GM18858 (cell line): ENCODE measurements at regions not wholly inside any gene's neighbourhood (a gene's known extent, or its start where the extent isn't known, plus 50 kb on each side); places are given as distances from the start of the nearest gene placed in this dataset.
"Not testable (repeated sequence)": the region's sequence is repeated elsewhere in the genome, so short reads cannot be mapped to it uniquely, and the experiment has no call there.

Experiments used
- ATAC-seq: cut with Tn5 transposase; IDR thresholded peaks from one replicate; pipeline ENCODE4 v1.9.1; 2021; ENCODE audit not compliant: unreplicated experiment

GRCh38 chr5:90071656-90072055 is 337.9 kb downstream of the CETN3 start:
- no peak for ATAC-seq

- ATAC-seq, result no peak
These were observed 338.5 kb downstream of the CETN3 start for GRCh38 chr5:90071066-90071465.

DNA sequence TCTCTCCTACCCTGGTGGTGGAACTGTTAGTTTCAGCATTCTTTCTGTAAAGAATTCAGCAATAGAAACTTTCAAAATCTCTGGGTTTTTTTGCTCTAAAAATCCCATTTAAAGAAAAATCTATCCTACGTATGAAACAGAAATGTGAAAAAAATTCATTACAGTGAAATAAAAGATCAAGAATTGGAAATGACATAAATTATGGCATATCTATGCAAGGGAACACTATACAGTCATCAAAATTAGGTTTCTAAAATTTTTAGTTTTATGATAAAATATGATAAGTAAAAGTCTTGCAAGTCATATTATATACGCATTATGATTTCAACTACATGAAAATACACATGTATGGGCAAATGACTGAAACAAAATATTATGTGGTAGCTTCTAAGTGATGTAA is 342.6 kb downstream of the CETN3 start:
- ATAC-seq, result no peak

GRCh38 chr5:90056911-90057705 is 352.4 kb downstream of the CETN3 start:
- no peak for ATAC-seq

GRCh38 chr5:90055831-90056328 is 353.7 kb downstream of the CETN3 start:
- no peak for ATAC-seq

DNA sequence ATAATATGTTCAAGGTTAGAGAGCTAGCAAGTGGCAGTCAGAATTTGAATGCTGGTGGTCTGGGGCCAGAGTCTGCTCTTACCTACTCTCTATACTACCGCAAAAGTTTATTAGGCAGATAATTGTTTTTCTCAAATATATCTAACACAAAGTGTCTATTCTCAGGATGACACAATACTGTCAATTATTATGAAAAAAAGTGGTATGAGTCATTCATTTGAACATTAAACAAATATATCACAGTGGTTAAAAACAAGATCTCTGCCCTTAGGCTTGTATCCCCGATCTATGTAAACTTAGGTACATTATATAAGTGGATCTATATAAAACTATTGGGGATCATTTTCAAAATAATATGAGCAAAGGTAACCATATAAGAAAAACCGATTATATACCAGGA is 354.9 kb downstream of the CETN3 start:
- no peak for ATAC-seq

GRCh38 chr5:90051756-90052155 is 357.8 kb downstream of the CETN3 start:
- ATAC-seq, result no peak

GRCh38 chr5:90050103-90050502 is 359.5 kb downstream of the CETN3 start:
- ATAC-seq, result no peak

DNA sequence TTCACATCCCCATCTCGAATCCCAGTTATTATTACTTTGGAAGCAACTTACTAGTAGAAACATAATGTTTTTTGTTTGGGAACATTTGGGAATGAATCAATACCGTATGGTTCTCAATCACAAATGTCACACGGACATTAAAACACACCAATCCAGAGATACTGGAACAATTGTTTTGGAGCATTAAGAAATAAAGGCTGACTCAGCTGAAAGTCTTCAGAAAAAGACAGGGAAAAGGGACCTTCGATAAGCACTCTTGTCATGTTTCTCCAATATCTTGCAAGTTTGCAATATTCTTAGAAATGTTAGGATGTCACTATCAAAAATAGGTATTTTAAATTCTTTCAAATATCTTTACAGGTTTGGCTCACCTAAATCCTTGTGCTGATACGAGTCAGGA is 362.4 kb downstream of the CETN3 start:
- ATAC-seq, result no peak

GRCh38 chr5:90040082-90040481 is 369.5 kb downstream of the CETN3 start:
- not testable (repeated sequence) for ATAC-seq

GRCh38 chr5:90037646-90038045 is 371.9 kb downstream of the CETN3 start:
- ATAC-seq, result no peak

- peak; percentile 34 for ATAC-seq
These were observed 386.9 kb downstream of the CETN3 start for GRCh38 chr5:90022711-90023053.

- ATAC-seq, result no peak
These were observed 387.4 kb downstream of the CETN3 start for GRCh38 chr5:90022002-90022710.

- ATAC-seq, result peak; percentile 94
These were observed 388.7 kb downstream of the CETN3 start for GRCh38 chr5:90020575-90021538.

DNA sequence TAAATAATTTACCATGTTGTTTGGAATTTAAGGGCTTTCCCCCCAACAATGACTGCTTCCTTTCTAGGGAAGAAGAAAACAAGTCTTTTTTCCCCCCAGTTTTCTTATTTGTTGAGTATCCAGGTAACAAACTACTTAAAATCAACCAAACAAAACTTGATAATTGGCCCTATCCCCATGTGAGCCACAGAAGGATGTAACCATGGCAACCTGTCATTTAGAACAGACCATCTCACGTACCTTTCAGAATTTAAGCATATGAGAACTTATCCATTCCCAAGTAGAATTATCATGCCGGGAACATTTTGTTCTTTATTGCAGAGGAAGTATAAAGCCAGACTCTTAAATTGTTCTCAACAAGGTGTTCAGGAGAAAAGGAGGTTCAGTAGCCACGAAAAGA is 392.3 kb downstream of the CETN3 start:
- no peak for ATAC-seq

GRCh38 chr5:90015584-90016018 is 394.0 kb downstream of the CETN3 start:
- peak; percentile 94 for ATAC-seq

GRCh38 chr5:90014420-90014819 is 395.1 kb downstream of the CETN3 start:
- peak; percentile 71 for ATAC-seq

- no peak for ATAC-seq
These were observed 409.2 kb downstream of the CETN3 start for GRCh38 chr5:90000351-90000750.

DNA sequence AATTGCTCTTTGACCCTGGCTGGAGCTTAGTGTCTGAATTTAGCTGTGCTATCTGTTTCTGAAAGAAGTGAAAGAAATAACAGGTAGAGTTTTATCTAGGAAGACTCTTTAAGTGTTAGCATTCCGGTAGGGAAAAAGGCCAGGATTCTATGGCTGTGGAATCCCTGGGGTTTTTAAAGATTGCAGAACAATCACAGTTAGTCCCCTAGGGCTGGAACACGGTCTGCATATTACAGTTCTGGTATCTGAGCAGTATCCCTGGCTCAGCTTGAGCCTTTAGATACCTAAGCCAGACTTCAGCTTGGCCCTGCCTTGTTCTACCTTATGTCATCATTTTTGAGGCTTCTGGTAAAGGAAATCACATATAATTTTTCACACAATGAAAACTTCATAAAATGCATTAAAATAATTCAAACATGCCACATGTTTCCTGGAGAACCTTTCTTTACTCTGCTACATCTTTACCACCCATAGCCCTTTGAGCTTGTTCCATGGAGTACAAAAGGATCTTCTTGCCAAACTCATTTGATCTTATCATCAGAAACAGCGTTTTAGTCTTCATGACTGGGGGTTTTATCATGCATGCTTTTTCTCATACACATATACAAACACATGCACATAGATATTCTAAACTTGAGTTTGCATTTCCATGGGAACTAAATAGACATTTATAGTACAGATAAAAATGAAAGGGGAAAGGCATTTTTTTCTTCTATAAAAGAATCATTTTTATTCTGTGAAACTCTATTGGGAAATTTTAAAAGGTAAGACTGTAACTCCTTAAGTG is 410.8 kb downstream of the CETN3 start:
- no peak for ATAC-seq

DNA sequence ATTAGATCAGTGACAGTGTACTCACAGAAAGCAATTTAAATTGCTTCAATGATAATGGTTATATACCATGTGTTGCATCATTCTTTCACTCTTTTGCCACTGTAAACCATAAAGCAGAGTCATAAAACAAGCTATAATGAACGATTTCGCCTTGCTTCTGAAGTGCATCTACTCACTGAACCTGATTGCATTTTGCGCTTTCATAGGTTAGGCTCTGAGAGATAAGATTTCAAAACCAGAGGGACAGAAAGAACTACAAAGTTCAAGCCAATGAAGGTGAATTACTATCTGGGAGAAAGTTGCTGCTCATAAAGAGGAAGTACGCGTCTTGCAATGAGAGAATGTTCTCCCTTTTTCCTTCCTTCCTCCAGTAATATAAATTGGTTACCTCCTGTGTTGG is 412.7 kb downstream of the CETN3 start:
- ATAC-seq, result no peak
